GM12891 (cell line): ENCODE measurements at regions not wholly inside any gene's neighbourhood (a gene's known extent, or its start where the extent isn't known, plus 50 kb on each side); places are given as distances from the start of the nearest gene placed in this dataset.

Experiments used
- PAX5 ChIP-seq: IDR thresholded peaks from 2 replicates; pipeline ENCODE4 v1.6.1; 2011; ENCODE audit warnings: low read length, moderate library complexity, mild to moderate bottlenecking; ENCODE audit not compliant: insufficient read depth, severe bottlenecking
- POLR2A ChIP-seq: IDR thresholded peaks from 2 replicates; pipeline ENCODE4 v1.6.1; 2011; ENCODE audit warnings: low read depth, low read length, control low read depth
- POLR2AphosphoS5 ChIP-seq: IDR thresholded peaks from 2 replicates; pipeline ENCODE4 v1.6.1; 2011; ENCODE audit warnings: low read depth, low read length, control low read depth
- POU2F2 ChIP-seq: IDR thresholded peaks from 2 replicates; pipeline ENCODE4 v1.6.1; 2011; ENCODE audit warnings: low read depth, mild to moderate bottlenecking, control low read depth, low read length, moderate library complexity
- SPI1 ChIP-seq: IDR thresholded peaks from 2 replicates; pipeline ENCODE4 v1.6.1; 2011; ENCODE audit warnings: low read depth, low read length, control low read depth
- TAF1 ChIP-seq: IDR thresholded peaks from 2 replicates; pipeline ENCODE4 v1.6.1; 2011; ENCODE audit warnings: low read depth, low read length, control low read depth

DNA sequence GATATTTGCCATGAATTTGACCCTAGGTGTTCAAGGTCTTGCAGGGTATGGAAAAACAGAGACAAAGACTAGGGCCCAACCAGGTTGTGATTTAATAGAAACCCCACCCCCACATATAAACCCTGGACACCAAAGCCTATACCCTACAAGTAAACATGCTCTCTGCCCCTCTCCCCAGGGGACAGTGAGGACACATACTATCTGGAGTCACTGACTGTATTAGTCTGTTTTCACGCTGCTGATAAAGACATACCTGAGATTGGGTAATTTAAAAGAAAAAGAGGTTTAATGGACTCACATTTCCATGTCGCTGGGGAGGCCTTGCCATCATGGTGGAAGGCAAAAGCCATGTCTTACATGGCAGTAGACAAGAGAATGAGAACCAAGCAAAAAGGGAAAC, 88.3 kb downstream of the RAP2A start:
- TF ChIP-seq POLR2AphosphoS5 (no peak), TAF1 (no peak), POLR2A (no peak), PAX5 (no peak), SPI1 (no peak), POU2F2 (no peak)
